ENCODE measurements at regions not wholly inside any gene's neighbourhood (a gene's known extent, or its start where the extent isn't known, plus 50 kb on each side); places are given as distances from the start of the nearest gene placed in this dataset.

GRCh38 chrX:10986616-10987015, 124.5 kb upstream of the HCCS start:
- H3K27ac Mint-ChIP-seq = no peak overlapping the region
- Histone ChIP-seq H3K9me3 (ENCODE audit: low read depth) (no peaks in the 10 kb centered on the region), H3K27me3 (no peaks in the 10 kb centered on the region), H3K4me2 (no peak overlapping the region), H3K9ac (no peak overlapping the region), H4K20me1 (ENCODE audit: low read depth) (no peaks in the 10 kb centered on the region), H3K4me3 (no peak overlapping the region), H3K4me1 (no peaks in the 10 kb centered on the region), H3K79me2 (ENCODE audit: low read depth) (no peaks in the 10 kb centered on the region), H2AFZ (replicated peaks) (no peak overlapping the region), H3K27ac (no peak overlapping the region), H3K36me3 (no peaks in the 10 kb centered on the region), H3F3A (ENCODE audit: low read depth) (no peaks in the 10 kb centered on the region)
- TF ChIP-seq EZH2 (IDR thresholded peaks at IDR 0.05) = no peak
- no peak for TF ChIP-seq CTCF (IDR thresholded peaks at IDR 0.05)
- TF ChIP-seq EZH2phosphoT487 (IDR thresholded peaks at IDR 0.05) = no peak
- H3K4me3 Mint-ChIP-seq = no peak overlapping the region
- DNase-seq (ENCODE audit: low spot score) = no peak
- H3K27me3 Mint-ChIP-seq (ENCODE audit: insufficient read depth, low read depth) = no peaks in the 10 kb centered on the region
- peaks cover 7% of the 10 kb centered on the region for H3K4me1 Mint-ChIP-seq
- H3K36me3 Mint-ChIP-seq = no peaks in the 10 kb centered on the region
- H3K9me3 Mint-ChIP-seq = peaks cover 2% of the 10 kb centered on the region

- Histone ChIP-seq H3K9me3 (ENCODE audit: low read depth) (no peaks in the 10 kb centered on the region), H3K4me1 (no peaks in the 10 kb centered on the region), H3K9ac (no peak overlapping the region), H2AFZ (replicated peaks) (no peak overlapping the region), H3K27me3 (no peaks in the 10 kb centered on the region), H3K79me2 (ENCODE audit: low read depth) (no peaks in the 10 kb centered on the region), H3K36me3 (no peaks in the 10 kb centered on the region), H3K4me2 (no peak overlapping the region), H3F3A (ENCODE audit: low read depth) (no peaks in the 10 kb centered on the region), H4K20me1 (ENCODE audit: low read depth) (no peaks in the 10 kb centered on the region), H3K4me3 (no peak overlapping the region), H3K27ac (no peak overlapping the region)
- Mint-ChIP-seq H3K4me3 (no peak overlapping the region), H3K27me3 (ENCODE audit: insufficient read depth, low read depth) (no peaks in the 10 kb centered on the region), H3K9me3 (peaks cover 2% of the 10 kb centered on the region), H3K36me3 (no peaks in the 10 kb centered on the region), H3K4me1 (peaks cover 7% of the 10 kb centered on the region), H3K27ac (no peak overlapping the region)
- DNase-seq (ENCODE audit: low spot score) = no peak
- TF ChIP-seq CTCF (IDR thresholded peaks at IDR 0.05) = no peak
- no peak for TF ChIP-seq EZH2phosphoT487 (IDR thresholded peaks at IDR 0.05)
- no peak for TF ChIP-seq EZH2 (IDR thresholded peaks at IDR 0.05)
Observed at GRCh38 chrX:10988653-10989052, 122.5 kb upstream of the HCCS start.

GRCh38 chrX:10989386-10989785, 121.7 kb upstream of the HCCS start:
- Mint-ChIP-seq H3K27ac (no peak overlapping the region), H3K9me3 (peaks cover 2% of the 10 kb centered on the region), H3K36me3 (no peaks in the 10 kb centered on the region), H3K27me3 (ENCODE audit: insufficient read depth, low read depth) (no peaks in the 10 kb centered on the region), H3K4me1 (peaks cover 7% of the 10 kb centered on the region), H3K4me3 (no peak overlapping the region)
- Histone ChIP-seq H3K27ac (no peak overlapping the region), H3K27me3 (no peaks in the 10 kb centered on the region), H2AFZ (replicated peaks) (no peak overlapping the region), H3F3A (ENCODE audit: low read depth) (no peaks in the 10 kb centered on the region), H4K20me1 (ENCODE audit: low read depth) (no peaks in the 10 kb centered on the region), H3K4me3 (no peak overlapping the region), H3K36me3 (no peaks in the 10 kb centered on the region), H3K4me2 (no peak overlapping the region), H3K4me1 (no peaks in the 10 kb centered on the region), H3K9me3 (ENCODE audit: low read depth) (no peaks in the 10 kb centered on the region), H3K79me2 (ENCODE audit: low read depth) (no peaks in the 10 kb centered on the region), H3K9ac (no peak overlapping the region)
- DNase-seq (ENCODE audit: low spot score) = peak; percentile 18
- TF ChIP-seq CTCF (IDR thresholded peaks at IDR 0.05) (no peak), EZH2phosphoT487 (IDR thresholded peaks at IDR 0.05) (no peak), EZH2 (IDR thresholded peaks at IDR 0.05) (no peak)

Measured in neural progenitor cell (in vitro differentiated cells).